WTC11 (cell line): ENCODE measurements at regions not wholly inside any gene's neighbourhood (a gene's known extent, or its start where the extent isn't known, plus 50 kb on each side); places are given as distances from the start of the nearest gene placed in this dataset.

Source experiments
- ATAC-seq: fragments of 200-7000 bp; cut with Tn5 transposase; 2 replicates; pipeline ENCODE4 v1.10.0; 2021; ENCODE audit warnings: mild to moderate bottlenecking, moderate library complexity
- CTCF ChIA-PET: fragments of 300-600 bp; sonication (Branson Sonifier 250); formaldehyde crosslinking; loops from one replicate; lab custom pipeline; 2021; ENCODE audit warnings: antibody characterized with exemption; lab: Charles Lee
- POLR2A ChIA-PET: fragments of 350-600 bp; sonication (Branson Sonifier 250); formaldehyde crosslinking; loops from one replicate; lab custom pipeline; 2021; ENCODE audit warnings: antibody characterized with exemption; lab: Charles Lee
- DNase-seq: peaks from one replicate; pipeline ENCODE4 v3.0.0; 2021; ENCODE audit warnings: low spot score
- H3K27ac Mint-ChIP-seq: 2 replicates; pipeline ENCODE4 v1.8.0; 2021; ENCODE audit warnings: mixed read lengths
- H3K27me3 Mint-ChIP-seq: 2 replicates; pipeline ENCODE4 v1.8.0; 2021; ENCODE audit warnings: low read depth, mild to moderate bottlenecking, moderate library complexity, mixed read lengths
- H3K36me3 Mint-ChIP-seq: 2 replicates; pipeline ENCODE4 v1.8.0; 2021; ENCODE audit warnings: mixed read lengths
- H3K4me1 Mint-ChIP-seq: 2 replicates; pipeline ENCODE4 v1.8.0; 2022; ENCODE audit warnings: mixed read lengths
- H3K4me3 Mint-ChIP-seq: 2 replicates; pipeline ENCODE4 v1.8.0; 2021; ENCODE audit warnings: mild to moderate bottlenecking, moderate library complexity, mixed read lengths
- H3K9me3 Mint-ChIP-seq: 2 replicates; pipeline ENCODE4 v1.8.0; 2021; ENCODE audit warnings: mixed read lengths
- AFF4 ChIP-seq: sonication (generic); formaldehyde crosslinking; IDR thresholded peaks from 2 replicates; pipeline ENCODE4 v1.8.1; 2023; ENCODE audit warnings: mild to moderate bottlenecking, missing genetic modification reagents, borderline replicate concordance
- CBFB ChIP-seq: sonication (generic); formaldehyde crosslinking; IDR thresholded peaks from 2 replicates; pipeline ENCODE4 v1.8.1; 2022; ENCODE audit warnings: mild to moderate bottlenecking, low read depth, missing genetic modification reagents
- CTCF ChIP-seq: fragments of 200-600 bp; IDR thresholded peaks from 2 replicates; pipeline ENCODE4 v1.8.0; 2022; ENCODE audit warnings: antibody characterized with exemption
- JAZF1 ChIP-seq: fragments of 250-450 bp; sonication (Bioruptor Pico); IDR thresholded peaks from 2 replicates; pipeline ENCODE4 v1.9.0; 2021; ENCODE audit warnings: moderate library complexity, mild to moderate bottlenecking, inconsistent platforms
- KAT7 ChIP-seq: sonication (generic); formaldehyde crosslinking; IDR thresholded peaks from 2 replicates; pipeline ENCODE4 v1.8.1; 2023; ENCODE audit warnings: missing genetic modification reagents, mild to moderate bottlenecking, borderline replicate concordance
- NFATC4 ChIP-seq: fragments of 250-450 bp; sonication (Bioruptor Pico); IDR thresholded peaks from 2 replicates; pipeline ENCODE4 v1.9.0; 2021; ENCODE audit warnings: mild to moderate bottlenecking
- PRDM15 ChIP-seq: sonication (generic); formaldehyde crosslinking; IDR thresholded peaks from 2 replicates; pipeline ENCODE4 v1.8.0; 2022; ENCODE audit warnings: missing genetic modification reagents
- PRRX2 ChIP-seq: fragments of 250-450 bp; sonication (Bioruptor Pico); IDR thresholded peaks from 2 replicates; pipeline ENCODE4 v1.8.0; 2021; ENCODE audit warnings: mild to moderate bottlenecking
- RORB ChIP-seq: fragments of 250-450 bp; sonication (Bioruptor Pico); IDR thresholded peaks from 2 replicates; pipeline ENCODE4 v1.9.0; 2021; ENCODE audit warnings: mild to moderate bottlenecking
- SMAD3 ChIP-seq: sonication (generic); formaldehyde crosslinking; IDR thresholded peaks from 2 replicates; pipeline ENCODE4 v1.8.0; 2022; ENCODE audit warnings: missing genetic modification reagents, mild to moderate bottlenecking, borderline replicate concordance
- TEAD4 ChIP-seq: sonication (generic); formaldehyde crosslinking; IDR thresholded peaks from 2 replicates; pipeline ENCODE4 v1.8.0; 2022; ENCODE audit warnings: mild to moderate bottlenecking, missing genetic modification reagents
- ZBTB21 ChIP-seq: sonication (generic); formaldehyde crosslinking; IDR thresholded peaks from 2 replicates; pipeline ENCODE4 v1.8.1; 2023; ENCODE audit warnings: mild to moderate bottlenecking, missing genetic modification reagents, borderline replicate concordance
- ZBTB43 ChIP-seq: sonication (generic); formaldehyde crosslinking; IDR thresholded peaks from 2 replicates; pipeline ENCODE4 v1.8.1; 2023; ENCODE audit warnings: mild to moderate bottlenecking, missing genetic modification reagents
- ZNF219 ChIP-seq: sonication (generic); formaldehyde crosslinking; IDR thresholded peaks from 2 replicates; pipeline ENCODE4 v1.8.0; 2023; ENCODE audit warnings: missing genetic modification reagents, mild to moderate bottlenecking, borderline replicate concordance
- ZNF671 ChIP-seq: fragments of 250-450 bp; sonication (Bioruptor Pico); IDR thresholded peaks from 2 replicates; pipeline ENCODE4 v1.8.0; 2021; ENCODE audit warnings: mild to moderate bottlenecking
- TF ChIP-seq, protein P1 (sequence below): fragments of 250-450 bp; sonication (Bioruptor Pico); IDR thresholded peaks from 2 replicates; pipeline ENCODE4 v1.9.0; 2021; ENCODE audit warnings: mild to moderate bottlenecking
- TF ChIP-seq, protein P2 (sequence below): sonication (generic); formaldehyde crosslinking; IDR thresholded peaks from 2 replicates; pipeline ENCODE4 v1.8.0; 2023; ENCODE audit warnings: mild to moderate bottlenecking, missing genetic modification reagents
- TF ChIP-seq, protein P3 (sequence below): sonication (generic); formaldehyde crosslinking; IDR thresholded peaks from 2 replicates; pipeline ENCODE4 v1.8.1; 2023; ENCODE audit warnings: mild to moderate bottlenecking, moderate library complexity, missing genetic modification reagents

DNA sequence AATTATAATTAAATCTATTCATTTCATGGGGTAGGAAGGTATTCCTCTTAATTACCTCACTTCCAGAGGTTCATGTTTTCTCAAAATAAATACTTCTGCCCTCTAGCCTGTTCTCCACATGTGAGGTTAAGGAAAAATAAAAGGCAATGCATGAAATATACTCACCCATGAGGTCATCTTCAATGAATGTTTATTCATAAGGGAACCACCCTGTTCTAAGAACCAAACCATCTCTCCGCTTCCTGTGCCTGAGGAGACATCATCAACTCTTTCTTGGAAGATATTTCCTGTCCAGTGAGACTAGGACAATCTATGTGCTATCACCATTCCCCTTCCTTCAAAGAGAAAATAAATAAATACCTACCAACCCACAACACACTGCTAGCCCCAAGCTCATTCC lies 513.7 kb upstream of the PLXNA2 start (continued):
- TF ChIP-seq ZBTB21 (CRISPR knock-in tag) (no peak), JAZF1 (CRISPR knock-in tag) (no peak), PRDM15 (CRISPR knock-in tag) (no peak), RORB (CRISPR knock-in tag) (no peak), AFF4 (no peak), SMAD3 (CRISPR knock-in tag) (no peak), NFATC4 (no peak), ZNF219 (CRISPR knock-in tag) (no peak), KAT7 (CRISPR knock-in tag) (no peak), PRRX2 (no peak), ZNF671 (CRISPR knock-in tag) (no peak), CBFB (CRISPR knock-in tag) (no peak)
- TF ChIP-seq, protein P1, sequence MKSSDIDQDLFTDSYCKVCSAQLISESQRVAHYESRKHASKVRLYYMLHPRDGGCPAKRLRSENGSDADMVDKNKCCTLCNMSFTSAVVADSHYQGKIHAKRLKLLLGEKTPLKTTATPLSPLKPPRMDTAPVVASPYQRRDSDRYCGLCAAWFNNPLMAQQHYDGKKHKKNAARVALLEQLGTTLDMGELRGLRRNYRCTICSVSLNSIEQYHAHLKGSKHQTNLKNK (CRISPR knock-in tag), result no peak
- TF ChIP-seq, protein P2, sequence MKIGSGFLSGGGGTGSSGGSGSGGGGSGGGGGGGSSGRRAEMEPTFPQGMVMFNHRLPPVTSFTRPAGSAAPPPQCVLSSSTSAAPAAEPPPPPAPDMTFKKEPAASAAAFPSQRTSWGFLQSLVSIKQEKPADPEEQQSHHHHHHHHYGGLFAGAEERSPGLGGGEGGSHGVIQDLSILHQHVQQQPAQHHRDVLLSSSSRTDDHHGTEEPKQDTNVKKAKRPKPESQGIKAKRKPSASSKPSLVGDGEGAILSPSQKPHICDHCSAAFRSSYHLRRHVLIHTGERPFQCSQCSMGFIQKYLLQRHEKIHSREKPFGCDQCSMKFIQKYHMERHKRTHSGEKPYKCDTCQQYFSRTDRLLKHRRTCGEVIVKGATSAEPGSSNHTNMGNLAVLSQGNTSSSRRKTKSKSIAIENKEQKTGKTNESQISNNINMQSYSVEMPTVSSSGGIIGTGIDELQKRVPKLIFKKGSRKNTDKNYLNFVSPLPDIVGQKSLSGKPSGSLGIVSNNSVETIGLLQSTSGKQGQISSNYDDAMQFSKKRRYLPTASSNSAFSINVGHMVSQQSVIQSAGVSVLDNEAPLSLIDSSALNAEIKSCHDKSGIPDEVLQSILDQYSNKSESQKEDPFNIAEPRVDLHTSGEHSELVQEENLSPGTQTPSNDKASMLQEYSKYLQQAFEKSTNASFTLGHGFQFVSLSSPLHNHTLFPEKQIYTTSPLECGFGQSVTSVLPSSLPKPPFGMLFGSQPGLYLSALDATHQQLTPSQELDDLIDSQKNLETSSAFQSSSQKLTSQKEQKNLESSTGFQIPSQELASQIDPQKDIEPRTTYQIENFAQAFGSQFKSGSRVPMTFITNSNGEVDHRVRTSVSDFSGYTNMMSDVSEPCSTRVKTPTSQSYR (CRISPR knock-in tag), result no peak
- TF ChIP-seq, protein P3, sequence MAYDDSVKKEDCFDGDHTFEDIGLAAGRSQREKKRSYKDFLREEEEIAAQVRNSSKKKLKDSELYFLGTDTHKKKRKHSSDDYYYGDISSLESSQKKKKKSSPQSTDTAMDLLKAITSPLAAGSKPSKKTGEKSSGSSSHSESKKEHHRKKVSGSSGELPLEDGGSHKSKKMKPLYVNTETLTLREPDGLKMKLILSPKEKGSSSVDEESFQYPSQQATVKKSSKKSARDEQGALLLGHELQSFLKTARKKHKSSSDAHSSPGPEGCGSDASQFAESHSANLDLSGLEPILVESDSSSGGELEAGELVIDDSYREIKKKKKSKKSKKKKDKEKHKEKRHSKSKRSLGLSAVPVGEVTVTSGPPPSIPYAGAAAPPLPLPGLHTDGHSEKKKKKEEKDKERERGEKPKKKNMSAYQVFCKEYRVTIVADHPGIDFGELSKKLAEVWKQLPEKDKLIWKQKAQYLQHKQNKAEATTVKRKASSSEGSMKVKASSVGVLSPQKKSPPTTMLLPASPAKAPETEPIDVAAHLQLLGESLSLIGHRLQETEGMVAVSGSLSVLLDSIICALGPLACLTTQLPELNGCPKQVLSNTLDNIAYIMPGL (CRISPR knock-in tag), result no peak

GRCh38 chr1:208759255-208759654 lies 515.1 kb upstream of the PLXNA2 start:
- H3K36me3 Mint-ChIP-seq, result no peaks in the 10 kb centered on the region

More at GRCh38 chr1:208759255-208759654, 515.1 kb upstream of the PLXNA2 start:
- no peak for ATAC-seq
- H3K4me1 Mint-ChIP-seq, result peaks cover 4% of the 10 kb centered on the region; the same call in 1 of the 2 replicates
- ChIA-PET POLR2A (no interaction called here), CTCF (interaction anchor here (0.6 kb wide), 1 partner anchor 87 kb away, joined by 3 read pairs; no protein-coding TSS in a partner anchor)
- no peak for DNase-seq
- H3K9me3 Mint-ChIP-seq, result no peaks in the 10 kb centered on the region
- H3K4me3 Mint-ChIP-seq, result no peak overlapping the region
- no peak overlapping the region for H3K27ac Mint-ChIP-seq
- no peak for TF ChIP-seq CTCF
- TF ChIP-seq, protein P1 (CRISPR knock-in tag), result no peak
- TF ChIP-seq CBFB (CRISPR knock-in tag), result no peak
- TF ChIP-seq TEAD4, result no peak
- TF ChIP-seq RORB (CRISPR knock-in tag), result no peak
- TF ChIP-seq ZBTB43 (CRISPR knock-in tag), result no peak
- TF ChIP-seq, all 79 proteins: peak for 0
- H3K27me3 Mint-ChIP-seq, result no peaks in the 10 kb centered on the region
